HFFc6 (cell line): ENCODE measurements at regions not wholly inside any gene's neighbourhood (a gene's known extent, or its start where the extent isn't known, plus 50 kb on each side); places are given as distances from the start of the nearest gene placed in this dataset.

ENCODE experiments used
- DNase-seq: peaks from one replicate; pipeline ENCODE4 v3.0.0-alpha.2; 2018
- H3K27ac Mint-ChIP-seq: 2 replicates; pipeline ENCODE4 v1.8.0; 2020; ENCODE audit warnings: mild to moderate bottlenecking, mixed read lengths
- H3K27me3 Mint-ChIP-seq: 2 replicates; pipeline ENCODE4 v1.8.0; 2021; ENCODE audit warnings: mild to moderate bottlenecking, moderate library complexity, mixed read lengths; ENCODE audit not compliant: insufficient read depth
- H3K36me3 Mint-ChIP-seq: 2 replicates; pipeline ENCODE4 v1.8.0; 2021; ENCODE audit warnings: low read depth, mixed read lengths
- H3K4me1 Mint-ChIP-seq: 2 replicates; pipeline ENCODE4 v1.8.0; 2020; ENCODE audit warnings: low read depth, mixed read lengths
- H3K4me3 Mint-ChIP-seq: 2 replicates; pipeline ENCODE4 v1.8.0; 2020; ENCODE audit warnings: mild to moderate bottlenecking, moderate library complexity, mixed read lengths
- H3K9me3 Mint-ChIP-seq: 2 replicates; pipeline ENCODE4 v1.8.0; 2020; ENCODE audit warnings: mild to moderate bottlenecking, mixed read lengths
- CTCF ChIP-seq: fragments of 200-600 bp; sonication (generic); IDR thresholded peaks from 2 replicates; pipeline ENCODE4 v1.5.0; 2021; ENCODE audit warnings: antibody characterized with exemption, mild to moderate bottlenecking

- H3K4me1 Mint-ChIP-seq = no peaks in the 10 kb centered on the region
- TF ChIP-seq CTCF = no peak
- no peak overlapping the region for H3K27ac Mint-ChIP-seq
Measured at GRCh38 chr18:42473611-42474010, 518.6 kb downstream of the PIK3C3 start.

GRCh38 chr18:42474577-42474976, 519.5 kb downstream of the PIK3C3 start:
- Mint-ChIP-seq H3K4me3 (no peak overlapping the region), H3K27me3 (no peaks in the 10 kb centered on the region), H3K36me3 (no peaks in the 10 kb centered on the region), H3K27ac (no peak overlapping the region), H3K9me3 (peaks cover 32% of the 10 kb centered on the region), H3K4me1 (no peaks in the 10 kb centered on the region)
- no peak for DNase-seq
- TF ChIP-seq CTCF = no peak

More at GRCh38 chr18:42473611-42474010, 518.6 kb downstream of the PIK3C3 start:
- DNase-seq = no peak
- H3K27me3 Mint-ChIP-seq = no peaks in the 10 kb centered on the region
- no peak overlapping the region for H3K4me3 Mint-ChIP-seq
- no peaks in the 10 kb centered on the region for H3K36me3 Mint-ChIP-seq
- H3K9me3 Mint-ChIP-seq = peaks cover 32% of the 10 kb centered on the region

GRCh38 chr18:42475157-42475556, 520.1 kb downstream of the PIK3C3 start:
- H3K27ac Mint-ChIP-seq = no peak overlapping the region
- H3K4me1 Mint-ChIP-seq = no peaks in the 10 kb centered on the region
- no peak for DNase-seq
- no peaks in the 10 kb centered on the region for H3K27me3 Mint-ChIP-seq
- no peak overlapping the region for H3K4me3 Mint-ChIP-seq
- no peaks in the 10 kb centered on the region for H3K36me3 Mint-ChIP-seq
- peaks cover 31% of the 10 kb centered on the region for H3K9me3 Mint-ChIP-seq
- TF ChIP-seq CTCF = no peak

GRCh38 chr18:42477267-42477666, 522.2 kb downstream of the PIK3C3 start:
- no peak for DNase-seq
- H3K4me1 Mint-ChIP-seq = no peaks in the 10 kb centered on the region
- H3K27me3 Mint-ChIP-seq = no peaks in the 10 kb centered on the region

GRCh38 chr18:42480441-42480840, 525.4 kb downstream of the PIK3C3 start:
- no peak overlapping the region for H3K27ac Mint-ChIP-seq
- H3K9me3 Mint-ChIP-seq = peaks cover 18% of the 10 kb centered on the region
- TF ChIP-seq CTCF = no peak
- no peak overlapping the region for H3K4me3 Mint-ChIP-seq
- no peak for DNase-seq
- no peaks in the 10 kb centered on the region; the same call in 1 of the 2 replicates for H3K27me3 Mint-ChIP-seq
- no peaks in the 10 kb centered on the region for H3K36me3 Mint-ChIP-seq
- no peaks in the 10 kb centered on the region for H3K4me1 Mint-ChIP-seq

More at GRCh38 chr18:42477267-42477666, 522.2 kb downstream of the PIK3C3 start:
- TF ChIP-seq CTCF = no peak
- Mint-ChIP-seq H3K4me3 (no peak overlapping the region), H3K27ac (no peak overlapping the region), H3K9me3 (peaks cover 14% of the 10 kb centered on the region), H3K36me3 (no peaks in the 10 kb centered on the region)

- no peak for DNase-seq
- no peak overlapping the region for H3K4me3 Mint-ChIP-seq
- no peaks in the 10 kb centered on the region for H3K36me3 Mint-ChIP-seq
- H3K4me1 Mint-ChIP-seq = no peaks in the 10 kb centered on the region
- no peak overlapping the region for H3K27ac Mint-ChIP-seq
- H3K27me3 Mint-ChIP-seq = no peaks in the 10 kb centered on the region; the same call in 1 of the 2 replicates
- H3K9me3 Mint-ChIP-seq = peaks cover 19% of the 10 kb centered on the region
- TF ChIP-seq CTCF = no peak
Measured at GRCh38 chr18:42484648-42485047, 529.6 kb downstream of the PIK3C3 start.
